Colonic mucosa (tissue), 4 donors: ENCODE measurements at regions not wholly inside any gene's neighbourhood (a gene's known extent, or its start where the extent isn't known, plus 50 kb on each side); places are given as distances from the start of the nearest gene placed in this dataset.
"Not testable (repeated sequence)": the region's sequence is repeated elsewhere in the genome, so short reads cannot be mapped to it uniquely, and the experiment has no call there.

Experiments
- DNase-seq: peaks from one replicate; pipeline ENCODE4 v3.0.0-alpha.2; 2020
- H3K27ac ChIP-seq: fragments of 200-600 bp; one replicate; pipeline ENCODE4 v1.8.0; 2021
- H3K27me3 ChIP-seq: fragments of 200-600 bp; one replicate; pipeline ENCODE4 v1.8.0; 2021
- H3K36me3 ChIP-seq: fragments of 200-600 bp; one replicate; pipeline ENCODE4 v1.8.0; 2021
- H3K4me1 ChIP-seq: fragments of 200-600 bp; one replicate; pipeline ENCODE4 v1.8.0; 2021; ENCODE audit warnings: mild to moderate bottlenecking
- H3K4me3 ChIP-seq: fragments of 200-600 bp; one replicate; pipeline ENCODE4 v1.8.0; 2021
- H3K9ac ChIP-seq, 2 donors: one replicate each; pipeline ENCODE4 v1.7.0; 2013; ENCODE audit warnings: control low read depth in 2 of 2, low read depth in 2 of 2, low read length in 2 of 2
- H3K9me3 ChIP-seq: fragments of 200-600 bp; one replicate; pipeline ENCODE4 v1.8.0; 2021
- intact Hi-C: fragments of 100-400 bp; cut with DNase I; formaldehyde crosslinking; loops from one replicate; pipeline ENCODE4 v1.14.1; 2022
- TF ChIP-seq, protein P1 (sequence below): fragments of 200-600 bp; IDR thresholded peaks from one replicate; pipeline ENCODE4 v1.8.0; 2022; ENCODE audit warnings: antibody characterized with exemption, mild to moderate bottlenecking
- donor health status: healthy.
- donor health status: DM: no; HTN: no; CAD: no.
- donor health status: DM: no; HTN: no; CAD: no.

DNA sequence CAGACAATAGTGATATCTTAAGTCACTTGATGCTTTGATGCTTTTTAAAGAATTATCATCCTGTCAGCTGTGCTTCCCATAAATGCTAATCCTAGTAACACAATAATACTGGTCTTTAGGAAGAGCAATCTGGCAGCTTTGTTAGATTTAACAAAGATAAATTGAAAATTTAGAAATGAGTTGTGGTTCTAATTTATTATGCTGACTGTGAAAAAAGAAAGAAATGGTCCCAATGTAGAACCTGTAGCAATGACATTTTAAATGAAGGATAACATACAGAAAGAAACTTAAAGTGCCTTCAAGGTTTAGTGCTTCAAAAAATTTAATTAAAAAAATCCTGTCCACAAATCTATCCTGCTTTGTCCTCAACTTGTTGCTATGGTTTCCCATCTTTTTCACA, 81.6 kb upstream of the HGF start:
- intact Hi-C loops: no loop called here
- no peaks in the 10 kb centered on the region for H3K27me3 ChIP-seq

DNA sequence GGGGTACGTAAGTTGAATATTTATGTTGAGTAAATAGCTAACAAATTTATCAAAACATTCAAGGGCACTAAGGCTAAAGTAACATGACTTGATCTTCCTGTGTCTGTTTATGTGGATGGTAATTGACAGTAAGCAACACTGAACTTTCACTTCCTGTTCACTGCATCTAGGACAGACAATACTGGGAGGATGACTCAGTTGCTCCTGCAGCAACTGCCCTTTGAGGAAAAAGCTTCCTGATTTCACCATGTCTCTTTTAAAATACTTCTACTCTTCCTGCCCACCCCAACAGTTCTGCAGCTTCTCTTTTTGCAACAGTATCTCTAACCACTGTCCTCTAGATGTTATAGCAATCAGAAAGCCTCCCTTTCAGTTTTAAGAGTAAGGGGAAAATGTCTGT, 76.6 kb upstream of the HGF start:
- DNase-seq: no peak
- Histone ChIP-seq H3K36me3 (no peaks in the 10 kb centered on the region), H3K9ac (no peak overlapping the region), H3K4me3 (no peak overlapping the region), H3K27ac (peak overlapping the region; percentile 37), H3K27me3 (no peaks in the 10 kb centered on the region), H3K9me3 (no peaks in the 10 kb centered on the region), H3K4me1 (no peaks in the 10 kb centered on the region)
- TF ChIP-seq, protein P1, sequence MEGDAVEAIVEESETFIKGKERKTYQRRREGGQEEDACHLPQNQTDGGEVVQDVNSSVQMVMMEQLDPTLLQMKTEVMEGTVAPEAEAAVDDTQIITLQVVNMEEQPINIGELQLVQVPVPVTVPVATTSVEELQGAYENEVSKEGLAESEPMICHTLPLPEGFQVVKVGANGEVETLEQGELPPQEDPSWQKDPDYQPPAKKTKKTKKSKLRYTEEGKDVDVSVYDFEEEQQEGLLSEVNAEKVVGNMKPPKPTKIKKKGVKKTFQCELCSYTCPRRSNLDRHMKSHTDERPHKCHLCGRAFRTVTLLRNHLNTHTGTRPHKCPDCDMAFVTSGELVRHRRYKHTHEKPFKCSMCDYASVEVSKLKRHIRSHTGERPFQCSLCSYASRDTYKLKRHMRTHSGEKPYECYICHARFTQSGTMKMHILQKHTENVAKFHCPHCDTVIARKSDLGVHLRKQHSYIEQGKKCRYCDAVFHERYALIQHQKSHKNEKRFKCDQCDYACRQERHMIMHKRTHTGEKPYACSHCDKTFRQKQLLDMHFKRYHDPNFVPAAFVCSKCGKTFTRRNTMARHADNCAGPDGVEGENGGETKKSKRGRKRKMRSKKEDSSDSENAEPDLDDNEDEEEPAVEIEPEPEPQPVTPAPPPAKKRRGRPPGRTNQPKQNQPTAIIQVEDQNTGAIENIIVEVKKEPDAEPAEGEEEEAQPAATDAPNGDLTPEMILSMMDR: no peak
- intact Hi-C loops: no loop called here

More for the DNA sequence above, 81.6 kb upstream of the HGF start:
- H3K9ac ChIP-seq: no peak overlapping the region
- TF ChIP-seq, protein P1: no peak
- no peaks in the 10 kb centered on the region for H3K36me3 ChIP-seq
- no peak overlapping the region for H3K4me3 ChIP-seq
- H3K4me1 ChIP-seq: no peaks in the 10 kb centered on the region
- DNase-seq: no peak
- H3K27ac ChIP-seq: no peak overlapping the region
- no peaks in the 10 kb centered on the region for H3K9me3 ChIP-seq

DNA sequence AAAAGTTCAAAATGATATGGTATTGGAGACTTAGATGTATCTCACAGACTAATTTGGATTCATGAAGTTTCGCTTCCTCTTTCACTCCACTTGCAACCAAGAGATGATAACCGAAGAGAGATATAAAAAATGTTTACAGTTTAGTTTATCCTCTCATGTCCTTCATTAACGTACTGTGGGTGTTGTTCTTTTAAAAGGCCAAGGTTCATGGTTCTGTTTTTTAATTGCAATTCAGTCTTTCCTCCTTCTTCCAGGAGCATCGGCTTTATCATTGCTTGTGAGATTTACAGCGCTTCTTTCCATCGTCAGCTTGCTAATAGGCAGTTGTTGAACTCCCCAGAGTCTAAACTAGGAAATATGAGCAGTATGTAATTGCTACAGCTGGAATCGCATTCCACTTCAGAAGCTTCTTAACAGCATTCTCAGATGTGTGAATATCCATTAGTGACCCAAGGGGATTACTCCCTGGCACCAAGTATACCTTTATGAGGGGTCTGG, 75.9 kb upstream of the HGF start:
- Histone ChIP-seq H3K4me3 (no peak overlapping the region), H3K27me3 (no peaks in the 10 kb centered on the region), H3K36me3 (no peaks in the 10 kb centered on the region), H3K4me1 (no peaks in the 10 kb centered on the region), H3K9me3 (no peaks in the 10 kb centered on the region), H3K9ac (peak overlapping the region in 1 of 2 donors; percentile 33), H3K27ac (peak overlapping the region; percentile 37)
- no peak for DNase-seq
- intact Hi-C loops: no loop called here
- TF ChIP-seq, protein P1: no peak

DNA sequence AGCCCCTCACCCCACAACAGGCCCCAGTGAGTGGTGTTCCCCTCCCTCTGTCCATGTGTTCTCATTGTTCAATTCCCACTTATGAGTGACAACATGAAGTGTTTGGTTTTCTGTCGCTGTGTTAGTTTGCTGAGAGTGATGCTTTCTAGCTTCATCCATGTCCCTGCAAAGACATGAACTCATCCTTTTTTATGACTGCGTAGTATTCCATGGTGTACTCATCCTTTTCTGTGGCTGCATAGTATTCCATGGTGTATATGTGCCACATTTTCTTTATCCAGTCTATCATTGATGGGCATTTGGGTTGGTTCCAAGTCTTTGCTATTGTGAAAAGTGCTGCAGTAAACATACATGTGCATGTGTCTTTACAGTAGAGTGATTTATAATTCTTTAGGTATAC, 73.8 kb upstream of the HGF start:
- H3K27me3 ChIP-seq, H3K9ac ChIP-seq, H3K36me3 ChIP-seq, intact Hi-C loops, H3K4me3 ChIP-seq, DNase-seq, H3K4me1 ChIP-seq, H3K27ac ChIP-seq, H3K9me3 ChIP-seq: not testable (repeated sequence)

DNA sequence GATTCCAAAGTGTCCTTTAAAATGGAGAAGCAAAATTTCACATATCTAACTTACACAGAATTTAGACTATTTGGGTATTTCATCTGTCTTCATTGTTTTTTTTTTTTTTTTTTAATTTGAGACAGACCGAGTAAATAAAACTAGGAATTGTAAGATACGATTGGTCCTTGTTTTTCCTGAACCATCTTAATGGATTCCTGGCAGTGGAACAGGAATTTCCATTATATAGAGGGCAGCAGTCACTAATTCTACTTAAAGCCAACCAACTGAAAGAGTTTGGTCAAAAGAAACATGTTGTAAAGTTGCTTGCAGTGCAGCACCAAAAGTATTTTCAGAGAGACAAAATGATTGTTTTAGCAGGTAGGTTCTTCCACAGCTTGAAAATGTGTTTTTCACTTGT, 72.5 kb upstream of the HGF start:
- no peaks in the 10 kb centered on the region for H3K36me3 ChIP-seq
- no peak for DNase-seq
- no peaks in the 10 kb centered on the region for H3K27me3 ChIP-seq
- H3K9ac ChIP-seq: no peak overlapping the region
- TF ChIP-seq, protein P1: no peak
- H3K9me3 ChIP-seq: no peaks in the 10 kb centered on the region
- no peak overlapping the region for H3K27ac ChIP-seq
- no peak overlapping the region for H3K4me3 ChIP-seq
- intact Hi-C loops: no loop called here
- H3K4me1 ChIP-seq: no peaks in the 10 kb centered on the region

DNA sequence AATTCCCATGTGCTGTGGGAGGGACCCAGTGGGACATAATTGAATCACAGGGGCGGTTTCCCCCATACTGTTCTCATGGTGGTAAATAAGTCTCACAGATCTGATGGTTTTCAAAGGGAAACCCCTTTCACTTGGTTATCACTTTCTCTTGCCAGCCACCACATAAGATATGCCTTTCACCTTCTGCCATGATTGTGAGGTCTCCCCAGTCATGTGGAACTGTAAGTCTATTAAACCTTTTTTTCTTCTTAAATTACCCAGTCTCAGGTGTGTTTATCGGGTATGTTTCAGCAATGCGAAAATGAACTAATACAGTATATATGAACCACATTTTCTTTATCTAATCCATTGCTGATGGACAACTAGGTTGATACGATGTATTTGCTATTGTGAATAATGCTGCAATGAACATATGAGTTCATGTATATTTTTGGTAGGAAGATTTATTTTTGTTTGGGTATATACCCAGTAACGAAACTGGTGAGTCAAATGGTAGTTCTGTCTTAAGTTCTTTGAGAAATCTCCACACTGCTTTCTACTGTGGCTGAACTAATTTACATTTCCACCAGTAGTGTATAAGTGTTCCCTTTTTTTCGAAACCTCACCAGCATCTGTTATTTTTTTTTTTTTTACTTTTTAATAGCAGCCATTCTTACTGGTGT, 70.0 kb upstream of the HGF start:
- intact Hi-C loops: no loop called here
- Histone ChIP-seq H3K27ac (no peak overlapping the region), H3K9ac (no peak overlapping the region), H3K36me3 (no peaks in the 10 kb centered on the region), H3K4me3 (no peak overlapping the region), H3K9me3 (no peaks in the 10 kb centered on the region), H3K4me1 (no peaks in the 10 kb centered on the region), H3K27me3 (no peaks in the 10 kb centered on the region)
- no peak for DNase-seq
- TF ChIP-seq, protein P1: no peak
